ENCODE measurements at regions not wholly inside any gene's neighbourhood (a gene's known extent, or its start where the extent isn't known, plus 50 kb on each side); places are given as distances from the start of the nearest gene placed in this dataset.

DNA sequence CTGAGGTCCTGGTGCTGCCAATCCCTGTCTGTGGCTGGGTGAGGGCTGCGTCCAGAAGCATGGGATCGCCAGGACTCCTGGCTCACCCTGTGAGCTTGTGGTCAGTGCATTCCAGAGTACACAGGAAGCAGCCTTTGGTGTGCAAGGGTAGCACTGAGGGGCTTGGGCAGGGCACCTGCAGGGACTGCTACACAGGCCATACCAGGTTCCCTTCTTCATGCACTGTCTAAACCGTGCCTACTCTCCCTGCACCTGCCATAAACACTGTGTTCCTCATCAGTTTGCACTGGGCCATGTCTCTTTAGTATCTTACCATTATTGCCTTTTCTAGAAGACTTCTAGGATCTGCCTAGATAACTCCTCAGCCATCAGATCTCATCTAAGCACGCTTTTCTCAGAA is 72.8 kb upstream of the NKX2-2 start:
- no peak overlapping the region for H3K27ac ChIP-seq
- peaks cover 0 to 28% (median 0%) of the 10 kb centered on the region in 7 donors for H3K27me3 ChIP-seq (replicated peaks in 1 of 7)
- H3K36me3 ChIP-seq = no peaks in the 10 kb centered on the region
- WGBS, 5 donors = 53 to 72% (median 69%) methylated on average over 4 of the region's 4 CpGs
- H3K4me1 ChIP-seq = no peaks in the 10 kb centered on the region
- H3K4me3 ChIP-seq = no peak overlapping the region
- no peak for TF ChIP-seq POLR2A (IDR thresholded peaks at IDR 0.05)
- no peak for TF ChIP-seq POLR2AphosphoS5 (IDR thresholded peaks at IDR 0.05)
- no peak for TF ChIP-seq CTCF (IDR thresholded peaks at IDR 0.05 in 8 of 11, conservative IDR thresholded peaks at IDR 0.05 in 3 of 11)
- H3K9me3 ChIP-seq = no peaks in the 10 kb centered on the region
- DNase-seq = no peak
- intact Hi-C loops (cut with DNase I; ENCODE audit: low total_unique reads) = no loop called here

DNA sequence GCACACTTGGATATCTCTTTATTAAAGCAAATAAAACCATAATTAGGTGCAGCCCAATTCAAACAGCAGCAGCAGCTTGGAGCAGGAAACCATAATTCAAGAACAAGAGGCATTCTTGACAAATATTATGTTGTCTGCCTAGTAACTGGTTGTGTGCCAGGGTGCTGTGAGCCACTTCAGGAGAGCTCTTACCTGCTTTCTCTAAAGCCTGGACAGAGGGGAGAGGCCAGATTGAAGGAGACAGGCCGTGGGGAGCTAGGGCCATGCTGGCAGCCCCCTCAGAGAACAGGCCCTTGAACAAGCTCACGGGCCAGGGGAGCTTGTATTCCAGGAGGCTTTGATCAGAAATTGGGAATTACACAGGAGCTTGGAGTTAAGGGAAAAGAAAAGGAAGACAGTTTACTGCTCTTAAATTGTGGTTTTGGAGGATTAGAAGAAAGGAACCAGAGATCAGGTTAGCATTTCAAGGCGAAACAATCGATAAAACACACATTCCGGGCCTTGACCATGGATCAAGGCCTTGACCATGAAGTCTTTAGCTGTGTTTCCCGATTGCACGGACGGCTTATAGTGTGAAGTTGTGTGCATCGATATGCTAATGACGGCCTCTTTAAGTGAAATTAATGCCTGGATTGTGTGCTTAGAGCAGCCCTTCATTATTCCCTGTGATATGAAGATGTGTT is 69.8 kb upstream of the NKX2-2 start:
- WGBS, 5 donors = 71 to 87% (median 84%) methylated on average over 10 of the region's 10 CpGs
- Histone ChIP-seq H3K9me3 (no peaks in the 10 kb centered on the region), H3K27ac (no peak overlapping the region), H3K36me3 (no peaks in the 10 kb centered on the region), H3K4me3 (no peak overlapping the region), H3K4me1 (no peaks in the 10 kb centered on the region), H3K27me3 (replicated peaks in 1 of 7) (peaks cover 0 to 36% (median 0%) of the 10 kb centered on the region in 7 donors)
- intact Hi-C loops (cut with DNase I; ENCODE audit: low total_unique reads) = no loop called here
- TF ChIP-seq POLR2AphosphoS5 (IDR thresholded peaks at IDR 0.05) = no peak
- TF ChIP-seq POLR2A (IDR thresholded peaks at IDR 0.05) = no peak
- no peak for TF ChIP-seq CTCF (IDR thresholded peaks at IDR 0.05 in 8 of 11, conservative IDR thresholded peaks at IDR 0.05 in 3 of 11)
- DNase-seq = no peak

GRCh38 chr20:21577551-21577950 is 63.7 kb upstream of the NKX2-2 start:
- H3K27me3 ChIP-seq (replicated peaks in 1 of 7) = peaks cover 0 to 31% (median 0%) of the 10 kb centered on the region in 7 donors
- H3K36me3 ChIP-seq = no peaks in the 10 kb centered on the region
- H3K4me3 ChIP-seq = no peak overlapping the region
- TF ChIP-seq POLR2AphosphoS5 (IDR thresholded peaks at IDR 0.05) (no peak), POLR2A (IDR thresholded peaks at IDR 0.05) (no peak), CTCF (IDR thresholded peaks at IDR 0.05 in 8 of 11, conservative IDR thresholded peaks at IDR 0.05 in 3 of 11) (no peak)
- intact Hi-C loops (cut with DNase I; ENCODE audit: low total_unique reads) = no loop called here
- H3K27ac ChIP-seq = no peak overlapping the region
- DNase-seq = no peak
- WGBS, 5 donors = 58 to 69% (median 62%) methylated on average over 4 of the region's 4 CpGs
- H3K4me1 ChIP-seq = no peaks in the 10 kb centered on the region
- no peaks in the 10 kb centered on the region for H3K9me3 ChIP-seq

DNA sequence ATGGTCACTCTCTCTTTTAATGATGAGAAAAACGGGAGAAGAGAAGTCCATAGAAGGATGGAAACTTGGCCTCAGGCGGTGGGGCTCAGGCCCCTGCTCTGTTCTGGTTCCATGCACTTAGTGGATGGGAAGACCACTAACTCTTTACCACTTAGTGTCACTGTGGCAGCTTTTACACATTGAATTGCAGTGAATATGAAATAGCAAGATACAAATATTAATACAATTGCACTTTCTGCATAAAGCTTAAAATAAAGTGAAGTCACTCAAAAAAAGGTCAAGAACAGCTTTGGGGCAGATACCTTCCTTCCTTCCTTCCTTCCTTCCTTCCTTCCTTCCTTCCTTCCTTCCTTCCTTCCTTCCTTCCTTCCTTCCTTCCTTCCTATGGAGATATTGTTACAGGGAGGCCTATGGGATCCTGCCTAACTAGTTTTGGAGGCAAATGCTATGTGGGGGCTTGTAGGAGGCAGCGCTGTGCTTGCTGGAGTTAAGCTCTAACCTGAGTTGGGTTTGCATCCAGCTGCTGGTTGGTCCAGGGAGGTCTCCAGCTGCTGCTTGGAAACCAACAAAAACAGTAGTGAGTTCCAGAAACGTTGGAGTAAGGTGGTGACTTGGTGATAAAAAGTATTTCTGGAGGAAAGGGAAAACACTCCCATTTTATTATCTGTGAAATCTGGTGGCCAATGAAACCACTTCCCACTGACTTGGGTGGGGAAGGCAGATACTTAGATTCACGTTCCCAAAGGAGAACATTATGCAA is 62.3 kb upstream of the NKX2-2 start:
- no peaks in the 10 kb centered on the region for H3K36me3 ChIP-seq
- H3K27me3 ChIP-seq (replicated peaks in 1 of 7) = peaks cover 0 to 40% (median 5%) of the 10 kb centered on the region in 7 donors
- DNase-seq = no peak
- no peak overlapping the region for H3K27ac ChIP-seq
- intact Hi-C loops (cut with DNase I; ENCODE audit: low total_unique reads) = no loop called here
- H3K9me3 ChIP-seq = no peaks in the 10 kb centered on the region
- no peak for TF ChIP-seq POLR2A (IDR thresholded peaks at IDR 0.05)
- TF ChIP-seq POLR2AphosphoS5 (IDR thresholded peaks at IDR 0.05) = no peak
- no peak for TF ChIP-seq CTCF (IDR thresholded peaks at IDR 0.05 in 8 of 11, conservative IDR thresholded peaks at IDR 0.05 in 3 of 11)
- no peak overlapping the region for H3K4me3 ChIP-seq
- H3K4me1 ChIP-seq = no peaks in the 10 kb centered on the region
- WGBS, 5 donors = 45 to 57% (median 51%) methylated on average over 5 of the region's 5 CpGs
